ENCODE measurements at regions not wholly inside any gene's neighbourhood (a gene's known extent, or its start where the extent isn't known, plus 50 kb on each side); places are given as distances from the start of the nearest gene placed in this dataset.

DNA sequence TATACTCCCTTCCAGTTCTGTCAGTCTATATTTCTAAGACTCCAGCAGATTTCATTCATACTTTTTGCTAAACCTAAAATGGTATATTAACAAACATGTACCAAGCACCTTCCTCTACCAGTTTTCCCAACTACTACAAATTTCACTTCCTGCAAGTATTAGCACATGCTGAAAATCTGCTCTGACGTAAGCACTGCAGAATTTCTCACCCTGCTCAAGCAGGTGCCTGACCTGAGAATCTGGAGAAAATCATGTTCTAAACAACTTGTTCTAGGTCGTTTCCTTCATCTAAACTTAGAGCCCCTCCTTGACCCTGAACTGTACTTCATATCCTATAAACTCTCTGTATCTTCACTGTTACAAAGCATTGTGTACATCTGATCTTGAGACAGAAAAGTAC lies 380.7 kb upstream of the NOCT start:
- TF ChIP-seq CTCF (IDR thresholded peaks at IDR 0.05; ENCODE audit: low read depth, low read length), result no peak
- Histone ChIP-seq H3K4me3 (ENCODE audit: low read depth, low read length) (no peak overlapping the region), H3K9me3 (ENCODE audit: control insufficient read depth, insufficient read depth, low read length) (no peaks in the 10 kb centered on the region), H3K27ac (ENCODE audit: low read depth, low read length) (no peak overlapping the region), H3K27me3 (ENCODE audit: control insufficient read depth, insufficient read depth, low read length) (no peaks in the 10 kb centered on the region)
- POLR2A ChIA-PET, result no interaction called here
- CTCF ChIA-PET, result no interaction called here
- DNase-seq (ENCODE audit: low read depth, low spot score), result no peak

DNA sequence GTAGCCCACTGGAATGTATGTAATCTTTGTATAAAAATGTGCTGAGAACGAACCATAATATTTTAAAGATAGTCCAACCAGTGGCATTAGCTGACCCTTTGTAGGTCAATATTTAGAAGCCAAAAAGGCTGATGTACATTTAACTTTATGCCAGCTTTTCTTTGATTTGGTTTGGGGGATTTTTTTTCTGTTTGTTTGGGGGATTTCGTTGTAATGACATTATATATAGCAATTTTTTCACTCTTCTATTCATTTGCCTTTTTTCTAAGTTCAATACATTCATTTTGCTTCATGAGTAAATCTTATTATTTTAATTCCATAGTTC lies 382.0 kb upstream of the NOCT start:
- no peak for TF ChIP-seq CTCF (IDR thresholded peaks at IDR 0.05; ENCODE audit: low read depth, low read length)
- DNase-seq (ENCODE audit: low read depth, low spot score), result no peak
- Histone ChIP-seq H3K9me3 (ENCODE audit: control insufficient read depth, insufficient read depth, low read length) (no peaks in the 10 kb centered on the region), H3K4me3 (ENCODE audit: low read depth, low read length) (no peak overlapping the region), H3K27ac (ENCODE audit: low read depth, low read length) (no peak overlapping the region), H3K27me3 (ENCODE audit: control insufficient read depth, insufficient read depth, low read length) (no peaks in the 10 kb centered on the region)
- ChIA-PET CTCF (no interaction called here), POLR2A (no interaction called here)

GRCh38 chr4:138632856-138633579 lies 382.6 kb upstream of the NOCT start:
- no peak overlapping the region for H3K27ac ChIP-seq (ENCODE audit: low read depth, low read length)
- ChIA-PET CTCF (no interaction called here), POLR2A (no interaction called here)
- DNase-seq (ENCODE audit: low read depth, low spot score), result no peak
- no peak overlapping the region for H3K4me3 ChIP-seq (ENCODE audit: low read depth, low read length)
- no peaks in the 10 kb centered on the region for H3K27me3 ChIP-seq (ENCODE audit: control insufficient read depth, insufficient read depth, low read length)
- H3K9me3 ChIP-seq (ENCODE audit: control insufficient read depth, insufficient read depth, low read length), result no peaks in the 10 kb centered on the region
- no peak for TF ChIP-seq CTCF (IDR thresholded peaks at IDR 0.05; ENCODE audit: low read depth, low read length)

GRCh38 chr4:138630666-138631065 lies 384.9 kb upstream of the NOCT start:
- no peak for TF ChIP-seq CTCF (IDR thresholded peaks at IDR 0.05; ENCODE audit: low read depth, low read length)
- H3K27ac ChIP-seq (ENCODE audit: low read depth, low read length), result no peak overlapping the region
- no peak overlapping the region for H3K4me3 ChIP-seq (ENCODE audit: low read depth, low read length)
- CTCF ChIA-PET, result no interaction called here
- no peaks in the 10 kb centered on the region for H3K9me3 ChIP-seq (ENCODE audit: control insufficient read depth, insufficient read depth, low read length)
- DNase-seq (ENCODE audit: low read depth, low spot score), result no peak
- POLR2A ChIA-PET, result no interaction called here
- no peaks in the 10 kb centered on the region for H3K27me3 ChIP-seq (ENCODE audit: control insufficient read depth, insufficient read depth, low read length)

GRCh38 chr4:138629669-138630068 lies 385.9 kb upstream of the NOCT start:
- ChIA-PET CTCF (no interaction called here), POLR2A (no interaction called here)
- H3K4me3 ChIP-seq (ENCODE audit: low read depth, low read length), result no peak overlapping the region
- no peaks in the 10 kb centered on the region for H3K27me3 ChIP-seq (ENCODE audit: control insufficient read depth, insufficient read depth, low read length)
- H3K27ac ChIP-seq (ENCODE audit: low read depth, low read length), result no peak overlapping the region
- no peaks in the 10 kb centered on the region for H3K9me3 ChIP-seq (ENCODE audit: control insufficient read depth, insufficient read depth, low read length)
- no peak for DNase-seq (ENCODE audit: low read depth, low spot score)
- TF ChIP-seq CTCF (IDR thresholded peaks at IDR 0.05; ENCODE audit: low read depth, low read length), result no peak
